H9 (cell line): ENCODE measurements at regions not wholly inside any gene's neighbourhood (a gene's known extent, or its start where the extent isn't known, plus 50 kb on each side); places are given as distances from the start of the nearest gene placed in this dataset.

Experiments
- DNase-seq: peaks from one replicate; pipeline ENCODE4 v3.0.0-alpha.2; 2017
- H2AFZ ChIP-seq: one replicate; pipeline ENCODE4 v1.6.1; 2013; ENCODE audit warnings: mild to moderate bottlenecking, low read length, control low read depth, moderate library complexity
- H2AK5ac ChIP-seq: 2 replicates; pipeline ENCODE4 v1.6.1; 2013; ENCODE audit warnings: low read length, control low read depth, mixed read lengths; ENCODE audit not compliant: insufficient read length
- H2BK120ac ChIP-seq: one replicate; pipeline ENCODE4 v1.6.1; 2013; ENCODE audit warnings: low read depth, mild to moderate bottlenecking, low read length, control low read depth, inconsistent platforms; ENCODE audit not compliant: poor library complexity, severe bottlenecking
- H2BK12ac ChIP-seq: 2 replicates; pipeline ENCODE4 v1.6.1; 2013; ENCODE audit warnings: low read length, control low read depth, mixed read lengths, low read depth; ENCODE audit not compliant: insufficient read length
- H2BK15ac ChIP-seq: 2 replicates; pipeline ENCODE4 v1.6.1; 2013; ENCODE audit warnings: low read depth, low read length, control low read depth
- H2BK20ac ChIP-seq: one replicate; pipeline ENCODE4 v1.6.1; 2013; ENCODE audit warnings: low read depth, mild to moderate bottlenecking, low read length, control low read depth, inconsistent platforms; ENCODE audit not compliant: poor library complexity, severe bottlenecking
- H2BK5ac ChIP-seq: 2 replicates; pipeline ENCODE4 v1.6.1; 2013; ENCODE audit warnings: low read length, control low read depth, mixed read lengths; ENCODE audit not compliant: insufficient read length
- H3K14ac ChIP-seq: 2 replicates; pipeline ENCODE4 v1.6.1; 2013; ENCODE audit warnings: low read length, control low read depth; ENCODE audit not compliant: insufficient read depth
- H3K18ac ChIP-seq: 2 replicates; pipeline ENCODE4 v1.6.1; 2013; ENCODE audit warnings: low read depth, mild to moderate bottlenecking, mixed read lengths, low read length, control low read depth; ENCODE audit not compliant: insufficient read length
- H3K23ac ChIP-seq: 2 replicates; pipeline ENCODE4 v1.6.1; 2013; ENCODE audit warnings: low read length, control low read depth, mixed read lengths, low read depth; ENCODE audit not compliant: insufficient read length
- H3K23me2 ChIP-seq: 2 replicates; pipeline ENCODE4 v1.6.1; 2013; ENCODE audit warnings: low read depth, mild to moderate bottlenecking, mixed read lengths, low read length, control low read depth; ENCODE audit not compliant: insufficient read length, poor library complexity, severe bottlenecking
- H3K27ac ChIP-seq: 2 replicates; pipeline ENCODE4 v1.5.1; 2013; ENCODE audit warnings: low read length, control low read depth, mixed read lengths, low read depth; ENCODE audit not compliant: insufficient read length
- H3K27me3 ChIP-seq: 2 replicates; pipeline ENCODE4 v1.6.1; 2013; ENCODE audit warnings: low read length, control low read depth, inconsistent platforms; ENCODE audit not compliant: insufficient read depth
- H3K4ac ChIP-seq: 2 replicates; pipeline ENCODE4 v1.6.1; 2013; ENCODE audit warnings: low read depth, mild to moderate bottlenecking, control low read depth, inconsistent platforms, low read length, moderate library complexity
- H3K4me1 ChIP-seq: 2 replicates; pipeline ENCODE4 v1.6.1; 2013; ENCODE audit warnings: low read length, control low read depth, inconsistent platforms; ENCODE audit not compliant: insufficient read depth
- H3K4me2 ChIP-seq: 2 replicates; pipeline ENCODE4 v1.6.1; 2013; ENCODE audit warnings: low read length, control low read depth, mixed read lengths; ENCODE audit not compliant: insufficient read length, insufficient read depth
- H3K56ac ChIP-seq: 2 replicates; pipeline ENCODE4 v1.6.1; 2013; ENCODE audit warnings: low read depth, mild to moderate bottlenecking, mixed read lengths, low read length, control low read depth; ENCODE audit not compliant: insufficient read length
- H3K79me1 ChIP-seq: 2 replicates; pipeline ENCODE4 v1.6.1; 2013; ENCODE audit warnings: low read depth, mild to moderate bottlenecking, moderate library complexity, low read length, control low read depth, inconsistent platforms; ENCODE audit not compliant: insufficient read depth, poor library complexity, severe bottlenecking
- H3K79me2 ChIP-seq: 2 replicates; pipeline ENCODE4 v1.6.1; 2013; ENCODE audit warnings: low read length, control low read depth, inconsistent platforms; ENCODE audit not compliant: insufficient read depth
- H3K9ac ChIP-seq: 2 replicates; pipeline ENCODE4 v1.6.1; 2013; ENCODE audit warnings: low read length, control low read depth, mixed read lengths; ENCODE audit not compliant: insufficient read length; ENCODE audit errors: extremely low read depth
- H3K9me3 ChIP-seq: one replicate; pipeline ENCODE4 v1.6.1; 2013; ENCODE audit warnings: low read depth, low read length, inconsistent platforms; ENCODE audit not compliant: control insufficient read depth
- H3T11ph ChIP-seq: one replicate; pipeline ENCODE4 v1.6.1; 2013; ENCODE audit warnings: mild to moderate bottlenecking, low read length, control low read depth, inconsistent platforms
- H4K20me1 ChIP-seq: one replicate; pipeline ENCODE4 v1.6.1; 2013; ENCODE audit not compliant: control insufficient read depth, insufficient read length, insufficient read depth
- H4K5ac ChIP-seq: 2 replicates; pipeline ENCODE4 v1.6.1; 2013; ENCODE audit warnings: low read depth, mild to moderate bottlenecking, mixed read lengths, low read length, control low read depth; ENCODE audit not compliant: insufficient read length
- H4K8ac ChIP-seq: replicated peaks from 2 replicates; pipeline ENCODE4 v1.6.1; 2013; ENCODE audit warnings: low read length, control low read depth, mixed read lengths, low read depth; ENCODE audit not compliant: insufficient read length
- H4K91ac ChIP-seq: 2 replicates; pipeline ENCODE4 v1.6.1; 2013; ENCODE audit warnings: low read depth, mild to moderate bottlenecking, moderate library complexity, mixed read lengths, low read length, control low read depth; ENCODE audit not compliant: insufficient read length
- H3K27ac Mint-ChIP-seq, 3 experiments: 2 replicates in 2 of 3; 3 replicates in 1 of 3; pipeline ENCODE4 v1.8.0; 2020 to 2021; ENCODE audit warnings: mixed read lengths in 3 of 3, mild to moderate bottlenecking in 1 of 3, moderate library complexity in 1 of 3
- H3K27me3 Mint-ChIP-seq: 2 replicates; pipeline ENCODE4 v1.8.0; 2021; ENCODE audit warnings: low read depth, mild to moderate bottlenecking, moderate library complexity, mixed read lengths
- H3K36me3 Mint-ChIP-seq, 3 experiments: 2 replicates in 2 of 3; 3 replicates in 1 of 3; pipeline ENCODE4 v1.8.0; 2020 to 2021; ENCODE audit warnings: low read depth in 3 of 3, mixed read lengths in 3 of 3; ENCODE audit not compliant: insufficient read depth in 1 of 3
- H3K4me1 Mint-ChIP-seq, 2 experiments: 2 replicates each; pipeline ENCODE4 v1.8.0; 2020; ENCODE audit warnings: mixed read lengths in 2 of 2
- H3K4me3 Mint-ChIP-seq, 2 experiments: 2 replicates in 1 of 2; 3 replicates in 1 of 2; pipeline ENCODE4 v1.8.0; 2020 to 2021; ENCODE audit warnings: mild to moderate bottlenecking in 2 of 2, mixed read lengths in 2 of 2, moderate library complexity in 1 of 2
- H3K9me3 Mint-ChIP-seq, 2 experiments: 2 replicates in 1 of 2; 3 replicates in 1 of 2; pipeline ENCODE4 v1.8.0; 2020; ENCODE audit warnings: mild to moderate bottlenecking in 2 of 2, mixed read lengths in 2 of 2, moderate library complexity in 1 of 2
- WGBS: extraction: QIAGEN DNeasy Blood & Tissue Kit; methylation state at CpG from one replicate; pipeline ENCODE4 v1.1.7; 2013; ENCODE audit warnings: missing lambda C conversion rate, low lambda C conversion rate, mixed read lengths; ENCODE audit not compliant: insufficient read length; ENCODE audit errors: extremely low coverage; 5-methylcytosine and 5-hydroxymethylcytosine counted together
- TF ChIP-seq, protein P1 (sequence below): fragments of 200-600 bp; sonication (generic); conservative IDR thresholded peaks from 3 replicates; pipeline ENCODE4 v1.8.0; 2021; ENCODE audit warnings: antibody characterized with exemption, mild to moderate bottlenecking

DNA sequence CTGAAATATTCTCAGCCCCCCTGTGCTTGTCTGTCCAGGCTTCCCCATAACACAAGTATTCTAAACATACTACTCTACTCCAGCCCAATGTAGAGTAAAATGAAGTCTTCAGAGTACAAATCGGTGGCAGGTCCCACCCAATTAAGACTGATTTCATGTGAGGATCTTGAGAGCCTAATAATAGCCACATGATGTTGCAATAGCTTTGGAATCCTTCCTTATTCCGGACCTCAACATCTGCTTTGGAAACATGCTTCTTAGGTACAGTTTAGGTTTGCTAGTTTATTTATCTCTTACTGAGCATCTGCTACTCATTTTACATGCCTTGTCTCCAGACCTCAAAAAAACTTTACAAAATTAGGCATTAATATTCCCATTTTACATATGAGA lies 207.3 kb upstream of the RAB6C start:
- Mint-ChIP-seq H3K4me3 (no peak overlapping the region), H3K4me1 (peaks cover 2 to 5% of the 10 kb centered on the region in 2 experiments; a peak in 2 of 4 replicates), H3K36me3 (peaks cover 0 to 4% (median 0%) of the 10 kb centered on the region in 3 experiments; a peak in 1 of 7 replicates), H3K9me3 (peaks cover 0 to 6% of the 10 kb centered on the region in 2 experiments; a peak in 1 of 5 replicates), H3K27me3 (no peaks in the 10 kb centered on the region; the same call in none of the 2 replicates), H3K27ac (no peak overlapping the region)
- DNase-seq = no peak
- no peak overlapping the region for H3K9ac ChIP-seq
- H4K91ac ChIP-seq = no peak overlapping the region
- H3K56ac ChIP-seq = no peak overlapping the region
- H2BK120ac ChIP-seq = no peak overlapping the region
- H3K14ac ChIP-seq = no peak overlapping the region
- H2BK12ac ChIP-seq = no peak overlapping the region
- H4K8ac ChIP-seq = no peak overlapping the region
- no peaks in the 10 kb centered on the region for H4K20me1 ChIP-seq
- H3K79me1 ChIP-seq = no peaks in the 10 kb centered on the region
- no peak overlapping the region for H3K18ac ChIP-seq
- no peak overlapping the region for H3K4me2 ChIP-seq
- no peak overlapping the region for H3K4ac ChIP-seq
- H3K23me2 ChIP-seq = no peaks in the 10 kb centered on the region
- H2BK15ac ChIP-seq = no peak overlapping the region
- H2AK5ac ChIP-seq = no peak overlapping the region
- no CpG with 5 or more reads among the region's 2 CpGs for WGBS
- H2BK20ac ChIP-seq = no peak overlapping the region
- TF ChIP-seq, protein P1, sequence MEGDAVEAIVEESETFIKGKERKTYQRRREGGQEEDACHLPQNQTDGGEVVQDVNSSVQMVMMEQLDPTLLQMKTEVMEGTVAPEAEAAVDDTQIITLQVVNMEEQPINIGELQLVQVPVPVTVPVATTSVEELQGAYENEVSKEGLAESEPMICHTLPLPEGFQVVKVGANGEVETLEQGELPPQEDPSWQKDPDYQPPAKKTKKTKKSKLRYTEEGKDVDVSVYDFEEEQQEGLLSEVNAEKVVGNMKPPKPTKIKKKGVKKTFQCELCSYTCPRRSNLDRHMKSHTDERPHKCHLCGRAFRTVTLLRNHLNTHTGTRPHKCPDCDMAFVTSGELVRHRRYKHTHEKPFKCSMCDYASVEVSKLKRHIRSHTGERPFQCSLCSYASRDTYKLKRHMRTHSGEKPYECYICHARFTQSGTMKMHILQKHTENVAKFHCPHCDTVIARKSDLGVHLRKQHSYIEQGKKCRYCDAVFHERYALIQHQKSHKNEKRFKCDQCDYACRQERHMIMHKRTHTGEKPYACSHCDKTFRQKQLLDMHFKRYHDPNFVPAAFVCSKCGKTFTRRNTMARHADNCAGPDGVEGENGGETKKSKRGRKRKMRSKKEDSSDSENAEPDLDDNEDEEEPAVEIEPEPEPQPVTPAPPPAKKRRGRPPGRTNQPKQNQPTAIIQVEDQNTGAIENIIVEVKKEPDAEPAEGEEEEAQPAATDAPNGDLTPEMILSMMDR = no peak
- no peaks in the 10 kb centered on the region for H3K4me1 ChIP-seq
- no peak overlapping the region for H4K5ac ChIP-seq
- H3K27ac ChIP-seq = no peak overlapping the region
- H3K23ac ChIP-seq = no peak overlapping the region
- H3K27me3 ChIP-seq = no peaks in the 10 kb centered on the region
- H3T11ph ChIP-seq = no peak overlapping the region
- H3K9me3 ChIP-seq = no peaks in the 10 kb centered on the region
- H2AFZ ChIP-seq = no peak overlapping the region
- H3K79me2 ChIP-seq = no peaks in the 10 kb centered on the region
- H2BK5ac ChIP-seq = no peak overlapping the region
